ENCODE measurements at regions not wholly inside any gene's neighbourhood (a gene's known extent, or its start where the extent isn't known, plus 50 kb on each side); places are given as distances from the start of the nearest gene placed in this dataset.

GRCh38 chr11:80255021-80255420 is 814.2 kb upstream of the TENM4 start:
- TF ChIP-seq ZNF274 (IDR thresholded peaks at IDR 0.05; ENCODE audit: low read depth, low read length) = no peak
- TF ChIP-seq SUZ12 (IDR thresholded peaks at IDR 0.05; ENCODE audit: extremely low read depth, insufficient read depth, insufficient read length) = no peak
- no peak for TF ChIP-seq YY1 (IDR thresholded peaks at IDR 0.05; ENCODE audit: insufficient read depth, insufficient read length)
